ENCODE measurements at regions not wholly inside any gene's neighbourhood (a gene's known extent, or its start where the extent isn't known, plus 50 kb on each side); places are given as distances from the start of the nearest gene placed in this dataset.

GRCh38 chr12:77237896-77238295 lies 172.5 kb upstream of the E2F7 start:
- ChIA-PET CTCF (no interaction called here), POLR2A (no interaction called here)
- Histone ChIP-seq H3K9me3 (ENCODE audit: control insufficient read depth in 1 of 2, insufficient read depth in 1 of 2, low read length in 2 of 2) (no peaks in the 10 kb centered on the region), H3K4me3 (ENCODE audit: low read length) (no peak overlapping the region), H3K27me3 (ENCODE audit: control insufficient read depth in 1 of 2, insufficient read depth in 2 of 2, low read length in 2 of 2) (no peaks in the 10 kb centered on the region), H3K4me1 (ENCODE audit: insufficient read depth, low read length) (no peaks in the 10 kb centered on the region), H3K27ac (ENCODE audit: low read depth in 1 of 2, low read length in 2 of 2) (no peak overlapping the region), H3K36me3 (ENCODE audit: insufficient read depth, low read length) (no peaks in the 10 kb centered on the region)
- ATAC-seq (ENCODE audit: poor library complexity), result no peak
- H3K9me3 Mint-ChIP-seq, result no peaks in the 10 kb centered on the region
- no peak for DNase-seq
- H3K4me1 Mint-ChIP-seq (ENCODE audit: low read depth), result no peaks in the 10 kb centered on the region
- intact Hi-C loops (cut with DNase I, micrococcal nuclease), result no loop called here
- no peak overlapping the region for H3K27ac Mint-ChIP-seq
- H3K4me3 Mint-ChIP-seq, result no peak overlapping the region
- TF ChIP-seq, protein P1, sequence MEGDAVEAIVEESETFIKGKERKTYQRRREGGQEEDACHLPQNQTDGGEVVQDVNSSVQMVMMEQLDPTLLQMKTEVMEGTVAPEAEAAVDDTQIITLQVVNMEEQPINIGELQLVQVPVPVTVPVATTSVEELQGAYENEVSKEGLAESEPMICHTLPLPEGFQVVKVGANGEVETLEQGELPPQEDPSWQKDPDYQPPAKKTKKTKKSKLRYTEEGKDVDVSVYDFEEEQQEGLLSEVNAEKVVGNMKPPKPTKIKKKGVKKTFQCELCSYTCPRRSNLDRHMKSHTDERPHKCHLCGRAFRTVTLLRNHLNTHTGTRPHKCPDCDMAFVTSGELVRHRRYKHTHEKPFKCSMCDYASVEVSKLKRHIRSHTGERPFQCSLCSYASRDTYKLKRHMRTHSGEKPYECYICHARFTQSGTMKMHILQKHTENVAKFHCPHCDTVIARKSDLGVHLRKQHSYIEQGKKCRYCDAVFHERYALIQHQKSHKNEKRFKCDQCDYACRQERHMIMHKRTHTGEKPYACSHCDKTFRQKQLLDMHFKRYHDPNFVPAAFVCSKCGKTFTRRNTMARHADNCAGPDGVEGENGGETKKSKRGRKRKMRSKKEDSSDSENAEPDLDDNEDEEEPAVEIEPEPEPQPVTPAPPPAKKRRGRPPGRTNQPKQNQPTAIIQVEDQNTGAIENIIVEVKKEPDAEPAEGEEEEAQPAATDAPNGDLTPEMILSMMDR (IDR thresholded peaks at IDR 0.05), result no peak
- H3K27me3 Mint-ChIP-seq, result no peaks in the 10 kb centered on the region
- no peaks in the 10 kb centered on the region for H3K36me3 Mint-ChIP-seq (ENCODE audit: low read depth)

DNA sequence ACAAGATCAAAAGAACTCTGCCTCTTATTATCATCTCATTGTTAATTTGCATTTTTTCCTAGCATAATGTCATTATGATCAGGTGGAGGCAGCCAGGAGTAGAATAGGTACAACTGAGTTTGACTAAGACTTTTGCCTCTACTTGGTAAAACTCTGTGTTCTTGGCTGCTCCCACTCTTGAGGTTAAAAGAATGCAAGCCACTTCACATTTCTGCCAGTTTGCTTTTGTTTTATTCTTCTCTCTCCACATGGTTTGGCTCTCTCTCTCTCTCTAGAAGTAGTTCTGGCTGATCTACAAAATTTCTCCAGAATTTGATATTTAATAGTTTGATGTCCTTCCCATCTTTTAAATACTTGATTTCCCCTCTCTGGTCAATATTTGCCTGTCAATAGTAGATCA lies 170.7 kb upstream of the E2F7 start:
- POLR2A ChIA-PET, result no interaction called here
- no peak overlapping the region for H3K27ac ChIP-seq (ENCODE audit: low read depth in 1 of 2, low read length in 2 of 2)
- ATAC-seq (ENCODE audit: poor library complexity), result no peak
- H3K36me3 ChIP-seq (ENCODE audit: insufficient read depth, low read length), result no peaks in the 10 kb centered on the region
- Mint-ChIP-seq H3K27me3 (no peaks in the 10 kb centered on the region), H3K27ac (no peak overlapping the region), H3K36me3 (ENCODE audit: low read depth) (no peaks in the 10 kb centered on the region), H3K4me1 (ENCODE audit: low read depth) (no peaks in the 10 kb centered on the region), H3K4me3 (no peak overlapping the region), H3K9me3 (no peaks in the 10 kb centered on the region)
- no peaks in the 10 kb centered on the region for H3K27me3 ChIP-seq (ENCODE audit: control insufficient read depth in 1 of 2, insufficient read depth in 2 of 2, low read length in 2 of 2)
- H3K9me3 ChIP-seq (ENCODE audit: control insufficient read depth in 1 of 2, insufficient read depth in 1 of 2, low read length in 2 of 2), result no peaks in the 10 kb centered on the region
- H3K4me1 ChIP-seq (ENCODE audit: insufficient read depth, low read length), result no peaks in the 10 kb centered on the region
- no peak overlapping the region for H3K4me3 ChIP-seq (ENCODE audit: low read length)
- TF ChIP-seq, protein P1 (IDR thresholded peaks at IDR 0.05), result no peak
- CTCF ChIA-PET, result no interaction called here
- intact Hi-C loops (cut with DNase I, micrococcal nuclease), result no loop called here
- DNase-seq, result no peak

GRCh38 chr12:77232045-77232444 lies 166.7 kb upstream of the E2F7 start:
- H3K4me3 Mint-ChIP-seq, result no peak overlapping the region
- TF ChIP-seq, protein P1 (IDR thresholded peaks at IDR 0.05), result no peak
- ATAC-seq (ENCODE audit: poor library complexity) (no peak), DNase-seq (no peak)
- intact Hi-C loops (cut with DNase I, micrococcal nuclease), result no loop called here
- H3K4me1 Mint-ChIP-seq (ENCODE audit: low read depth), result no peaks in the 10 kb centered on the region
- H3K27ac Mint-ChIP-seq, result no peak overlapping the region
- ChIA-PET CTCF (no interaction called here), POLR2A (no interaction called here)
- H3K27ac ChIP-seq (ENCODE audit: low read depth in 1 of 2, low read length in 2 of 2), result no peak overlapping the region
- peaks cover 3% of the 10 kb centered on the region for H3K9me3 Mint-ChIP-seq
- peaks cover 5% of the 10 kb centered on the region for H3K27me3 Mint-ChIP-seq
- H3K36me3 Mint-ChIP-seq (ENCODE audit: low read depth), result no peaks in the 10 kb centered on the region
- H3K9me3 ChIP-seq (ENCODE audit: control insufficient read depth in 1 of 2, insufficient read depth in 1 of 2, low read length in 2 of 2), result no peaks in the 10 kb centered on the region
- H3K4me3 ChIP-seq (ENCODE audit: low read length), result no peak overlapping the region
- no peaks in the 10 kb centered on the region for H3K27me3 ChIP-seq (ENCODE audit: control insufficient read depth in 1 of 2, insufficient read depth in 2 of 2, low read length in 2 of 2)
- H3K4me1 ChIP-seq (ENCODE audit: insufficient read depth, low read length), result no peaks in the 10 kb centered on the region
- no peaks in the 10 kb centered on the region for H3K36me3 ChIP-seq (ENCODE audit: insufficient read depth, low read length)

All from CD4-positive, alpha-beta T cell (primary cell).